ENCODE measurements at regions not wholly inside any gene's neighbourhood (a gene's known extent, or its start where the extent isn't known, plus 50 kb on each side); places are given as distances from the start of the nearest gene placed in this dataset.

DNA sequence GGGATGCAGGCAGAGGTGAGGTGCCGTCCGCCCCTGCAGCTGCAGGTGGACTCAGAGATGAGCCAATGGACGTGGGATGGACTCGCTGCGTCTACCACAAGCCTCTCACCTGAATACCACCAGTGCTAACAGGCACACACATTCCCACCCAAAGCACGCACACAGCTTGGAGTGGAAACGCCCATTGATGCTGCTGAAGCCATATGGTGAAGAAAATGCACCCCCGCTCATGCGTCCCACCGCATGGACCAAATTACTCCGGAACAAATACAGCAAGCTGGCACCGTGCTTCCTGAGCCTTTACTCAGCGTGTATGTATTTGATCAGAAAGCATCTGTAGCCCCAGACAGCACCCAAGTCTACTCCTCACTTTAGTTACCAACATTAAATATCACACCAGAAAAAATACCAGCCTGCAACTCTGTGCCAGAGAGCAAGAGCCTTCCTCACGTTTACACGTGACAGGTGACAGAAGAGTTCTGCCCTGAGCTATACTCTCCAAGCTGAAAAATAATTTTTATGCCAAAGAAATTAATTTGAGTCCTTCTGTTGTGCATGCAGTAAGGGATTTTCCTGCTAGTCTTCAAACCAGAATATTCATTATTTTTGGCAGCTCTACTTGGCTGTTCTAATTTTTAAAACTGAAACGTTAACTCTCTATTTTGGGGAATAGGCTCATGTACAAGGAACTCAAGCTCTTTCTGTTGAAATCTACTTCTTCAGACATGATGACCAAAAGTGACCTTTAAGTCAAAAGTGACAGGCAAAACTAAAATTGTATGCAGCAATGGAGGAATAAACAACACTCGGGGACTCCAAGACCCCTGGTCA, 58.2 kb upstream of the SYNDIG1 start:
- TF ChIP-seq, protein P1, sequence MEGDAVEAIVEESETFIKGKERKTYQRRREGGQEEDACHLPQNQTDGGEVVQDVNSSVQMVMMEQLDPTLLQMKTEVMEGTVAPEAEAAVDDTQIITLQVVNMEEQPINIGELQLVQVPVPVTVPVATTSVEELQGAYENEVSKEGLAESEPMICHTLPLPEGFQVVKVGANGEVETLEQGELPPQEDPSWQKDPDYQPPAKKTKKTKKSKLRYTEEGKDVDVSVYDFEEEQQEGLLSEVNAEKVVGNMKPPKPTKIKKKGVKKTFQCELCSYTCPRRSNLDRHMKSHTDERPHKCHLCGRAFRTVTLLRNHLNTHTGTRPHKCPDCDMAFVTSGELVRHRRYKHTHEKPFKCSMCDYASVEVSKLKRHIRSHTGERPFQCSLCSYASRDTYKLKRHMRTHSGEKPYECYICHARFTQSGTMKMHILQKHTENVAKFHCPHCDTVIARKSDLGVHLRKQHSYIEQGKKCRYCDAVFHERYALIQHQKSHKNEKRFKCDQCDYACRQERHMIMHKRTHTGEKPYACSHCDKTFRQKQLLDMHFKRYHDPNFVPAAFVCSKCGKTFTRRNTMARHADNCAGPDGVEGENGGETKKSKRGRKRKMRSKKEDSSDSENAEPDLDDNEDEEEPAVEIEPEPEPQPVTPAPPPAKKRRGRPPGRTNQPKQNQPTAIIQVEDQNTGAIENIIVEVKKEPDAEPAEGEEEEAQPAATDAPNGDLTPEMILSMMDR (IDR thresholded peaks at IDR 0.05): no peak
- TF ChIP-seq, protein P2, sequence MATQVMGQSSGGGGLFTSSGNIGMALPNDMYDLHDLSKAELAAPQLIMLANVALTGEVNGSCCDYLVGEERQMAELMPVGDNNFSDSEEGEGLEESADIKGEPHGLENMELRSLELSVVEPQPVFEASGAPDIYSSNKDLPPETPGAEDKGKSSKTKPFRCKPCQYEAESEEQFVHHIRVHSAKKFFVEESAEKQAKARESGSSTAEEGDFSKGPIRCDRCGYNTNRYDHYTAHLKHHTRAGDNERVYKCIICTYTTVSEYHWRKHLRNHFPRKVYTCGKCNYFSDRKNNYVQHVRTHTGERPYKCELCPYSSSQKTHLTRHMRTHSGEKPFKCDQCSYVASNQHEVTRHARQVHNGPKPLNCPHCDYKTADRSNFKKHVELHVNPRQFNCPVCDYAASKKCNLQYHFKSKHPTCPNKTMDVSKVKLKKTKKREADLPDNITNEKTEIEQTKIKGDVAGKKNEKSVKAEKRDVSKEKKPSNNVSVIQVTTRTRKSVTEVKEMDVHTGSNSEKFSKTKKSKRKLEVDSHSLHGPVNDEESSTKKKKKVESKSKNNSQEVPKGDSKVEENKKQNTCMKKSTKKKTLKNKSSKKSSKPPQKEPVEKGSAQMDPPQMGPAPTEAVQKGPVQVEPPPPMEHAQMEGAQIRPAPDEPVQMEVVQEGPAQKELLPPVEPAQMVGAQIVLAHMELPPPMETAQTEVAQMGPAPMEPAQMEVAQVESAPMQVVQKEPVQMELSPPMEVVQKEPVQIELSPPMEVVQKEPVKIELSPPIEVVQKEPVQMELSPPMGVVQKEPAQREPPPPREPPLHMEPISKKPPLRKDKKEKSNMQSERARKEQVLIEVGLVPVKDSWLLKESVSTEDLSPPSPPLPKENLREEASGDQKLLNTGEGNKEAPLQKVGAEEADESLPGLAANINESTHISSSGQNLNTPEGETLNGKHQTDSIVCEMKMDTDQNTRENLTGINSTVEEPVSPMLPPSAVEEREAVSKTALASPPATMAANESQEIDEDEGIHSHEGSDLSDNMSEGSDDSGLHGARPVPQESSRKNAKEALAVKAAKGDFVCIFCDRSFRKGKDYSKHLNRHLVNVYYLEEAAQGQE (IDR thresholded peaks at IDR 0.05; ENCODE audit: insufficient read depth in 1 of 2, low read depth in 2 of 2, low read length in 1 of 2): no peak
- TF ChIP-seq POLR2AphosphoS5 (IDR thresholded peaks at IDR 0.05; ENCODE audit: low read depth, low read length): no peak
- TF ChIP-seq TCF7L2 (IDR thresholded peaks at IDR 0.05; ENCODE audit: low read depth, low read length): no peak
